HG03457 (cell line): ENCODE measurements at regions not wholly inside any gene's neighbourhood (a gene's known extent, or its start where the extent isn't known, plus 50 kb on each side); places are given as distances from the start of the nearest gene placed in this dataset.
"Not testable (repeated sequence)": the region's sequence is repeated elsewhere in the genome, so short reads cannot be mapped to it uniquely, and the experiment has no call there.

ENCODE experiments used
- ATAC-seq: cut with Tn5 transposase; IDR thresholded peaks from one replicate; pipeline ENCODE4 v1.9.1; 2021; ENCODE audit warnings: moderate number of reproducible peaks; ENCODE audit not compliant: unreplicated experiment

GRCh38 chr13:22945321-22946226 is 235.2 kb upstream of the SGCG start:
- no peak for ATAC-seq

DNA sequence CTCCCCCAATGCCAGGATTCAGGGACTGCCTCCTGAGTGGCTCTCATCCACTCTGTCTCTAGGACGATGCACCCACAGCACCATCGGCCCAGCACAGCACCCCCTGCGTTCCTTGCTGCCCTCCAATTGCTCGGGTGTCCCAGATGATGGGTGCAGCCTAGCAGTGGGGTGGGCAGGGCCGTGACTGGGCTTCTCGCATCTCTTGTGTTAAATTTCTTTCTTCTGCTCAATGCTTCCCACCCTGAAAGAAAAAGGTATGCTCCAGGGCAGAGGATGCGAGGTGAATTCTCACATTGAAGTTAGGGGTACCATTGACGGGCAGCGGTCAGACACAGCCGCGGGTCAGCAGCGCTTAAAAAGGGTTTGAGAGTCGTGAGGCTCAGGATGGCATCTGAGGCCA is 232.4 kb upstream of the SGCG start:
- ATAC-seq: no peak

DNA sequence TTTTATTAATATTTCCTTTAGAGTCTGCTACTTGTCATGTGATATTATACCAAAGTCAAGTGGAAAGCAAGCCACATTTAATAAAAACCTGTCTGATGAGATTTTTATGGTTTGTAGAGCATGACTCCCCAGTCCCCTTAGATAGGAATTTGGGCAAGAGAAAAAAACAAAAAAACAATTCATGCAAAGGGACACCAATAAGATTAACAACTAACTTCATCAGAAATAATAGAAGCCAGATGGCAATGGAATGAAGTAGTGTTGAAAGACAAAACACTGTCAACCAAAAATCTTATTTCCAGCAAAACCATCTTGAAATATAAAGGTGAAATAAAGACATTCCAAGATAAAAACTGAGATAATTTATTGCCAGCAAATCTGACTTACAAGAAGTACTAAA is 228.8 kb upstream of the SGCG start:
- not testable (repeated sequence) for ATAC-seq

DNA sequence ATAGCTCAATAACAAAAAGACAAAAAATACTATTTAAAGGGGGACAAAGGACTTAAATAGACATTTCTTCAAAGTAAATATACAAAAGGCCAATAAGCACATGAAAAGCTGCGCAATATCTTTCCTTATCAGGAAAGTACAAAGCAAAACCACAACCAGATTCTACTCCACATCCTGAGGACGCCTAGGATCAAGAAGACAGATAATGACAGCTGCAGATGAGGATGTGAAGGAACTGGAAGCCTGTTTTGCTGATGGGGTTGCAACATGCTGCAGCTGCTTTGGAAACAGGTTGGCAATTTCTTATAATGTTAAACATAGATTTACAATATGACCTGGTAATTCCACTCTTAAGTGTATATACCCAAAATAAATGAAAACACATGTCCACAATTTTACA is 225.6 kb upstream of the SGCG start:
- not testable (repeated sequence) for ATAC-seq

GRCh38 chr13:22956456-22957115 is 224.2 kb upstream of the SGCG start:
- not testable (repeated sequence) for ATAC-seq

- ATAC-seq: not testable (repeated sequence)
These were observed 220.9 kb upstream of the SGCG start for GRCh38 chr13:22959859-22960258.

- no peak for ATAC-seq
These were observed 220.0 kb upstream of the SGCG start for GRCh38 chr13:22960827-22961226.

- not testable (repeated sequence) for ATAC-seq
These were observed 219.4 kb upstream of the SGCG start for GRCh38 chr13:22961342-22961741.

GRCh38 chr13:22961835-22962537 is 218.8 kb upstream of the SGCG start:
- ATAC-seq: no peak

DNA sequence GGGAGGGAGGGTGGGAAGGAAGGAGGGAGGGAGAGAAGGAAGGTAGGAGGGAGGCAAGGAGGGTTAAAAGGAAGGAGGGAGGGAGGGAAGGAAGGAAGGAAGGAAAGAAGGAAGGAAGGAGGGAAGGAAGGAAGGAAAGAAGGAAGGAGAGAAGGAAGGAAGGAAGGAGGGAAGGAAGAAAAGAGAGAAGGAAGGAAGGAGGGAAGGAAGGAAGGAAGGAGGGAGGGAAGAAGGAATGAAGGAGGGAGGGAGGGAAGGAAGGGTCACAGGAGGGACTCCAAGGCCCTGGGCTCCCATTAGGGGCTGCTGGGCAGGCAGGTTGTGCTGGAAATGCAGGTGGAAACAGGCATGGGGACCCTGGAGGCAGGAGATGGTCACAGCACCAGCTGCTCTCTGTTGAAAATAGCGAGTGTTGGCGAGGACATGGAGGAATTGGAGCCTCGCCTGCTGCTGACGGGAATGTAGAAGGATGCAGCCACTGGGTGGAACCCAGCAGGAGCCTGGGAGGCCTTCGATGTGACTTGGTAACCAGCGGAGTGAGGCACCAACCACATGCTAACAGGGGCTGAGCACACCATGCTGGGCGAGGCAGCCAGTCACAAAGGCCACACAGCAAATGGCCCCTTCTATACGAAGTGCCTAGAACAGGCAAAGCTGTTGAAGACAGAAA is 217.3 kb upstream of the SGCG start:
- not testable (repeated sequence) for ATAC-seq

DNA sequence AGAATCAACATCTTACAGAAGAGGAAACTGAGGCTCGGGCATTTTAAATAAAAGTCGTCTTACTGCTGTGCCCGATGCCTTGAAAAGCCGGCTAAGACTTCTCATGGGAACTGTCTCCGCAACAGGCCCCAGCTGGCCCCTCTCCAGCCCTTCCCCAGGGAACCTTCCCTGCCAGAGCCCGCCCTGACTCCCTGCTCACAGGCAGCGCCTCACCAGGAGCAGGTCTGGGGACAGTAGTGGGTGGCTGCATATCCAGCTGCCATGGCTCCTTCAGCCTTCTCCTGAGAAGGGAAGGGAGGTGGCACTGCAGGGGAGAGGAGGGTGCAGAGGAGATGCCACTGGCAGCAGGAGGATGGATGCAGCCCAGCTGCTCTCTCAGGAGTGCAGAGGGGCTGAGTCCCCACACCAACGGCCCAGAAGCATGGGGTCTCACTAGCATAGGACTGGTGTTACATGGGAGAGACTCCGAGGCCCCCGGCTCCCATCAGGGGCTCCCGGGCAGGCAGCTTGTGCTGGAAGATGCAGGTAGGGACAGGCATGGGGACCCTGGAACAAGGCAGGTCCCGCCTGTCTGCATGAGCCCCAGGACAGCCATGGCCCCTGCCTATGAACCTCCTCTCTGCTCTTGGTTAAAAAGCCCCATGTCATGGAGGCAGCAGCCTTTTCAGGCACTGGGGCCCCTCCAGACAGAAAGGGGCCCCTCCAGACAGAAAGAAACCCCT is 216.4 kb upstream of the SGCG start:
- ATAC-seq: no peak

GRCh38 chr13:22965011-22965857 is 215.5 kb upstream of the SGCG start:
- ATAC-seq: not testable (repeated sequence)

GRCh38 chr13:22965858-22966239 is 214.9 kb upstream of the SGCG start:
- not testable (repeated sequence) for ATAC-seq

- not testable (repeated sequence) for ATAC-seq
These were observed 214.0 kb upstream of the SGCG start for GRCh38 chr13:22966753-22967152.

DNA sequence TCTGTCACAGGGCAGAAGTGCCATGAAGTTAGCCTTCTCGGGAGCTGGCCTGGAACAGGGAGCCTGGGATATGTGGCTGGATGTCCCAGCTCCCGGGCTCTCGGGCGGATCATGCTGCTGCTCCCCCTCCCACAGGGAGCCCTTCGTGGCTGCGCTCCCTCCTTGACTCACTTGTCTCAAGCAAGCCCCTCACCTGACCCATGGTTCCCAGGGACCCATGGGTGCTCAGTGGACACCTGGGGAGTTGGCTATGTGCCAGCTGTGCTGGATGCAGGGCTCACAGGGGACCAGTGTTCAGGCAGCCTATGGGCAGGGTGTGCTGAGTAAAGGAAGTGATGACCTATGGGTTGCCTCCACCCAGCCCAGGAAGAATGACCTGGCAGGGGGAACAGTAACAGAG is 213.1 kb upstream of the SGCG start:
- ATAC-seq: no peak

- ATAC-seq: no peak
These were observed 200.8 kb upstream of the SGCG start for GRCh38 chr13:22979952-22980351.

GRCh38 chr13:22980936-22981335 is 199.8 kb upstream of the SGCG start:
- ATAC-seq: no peak

DNA sequence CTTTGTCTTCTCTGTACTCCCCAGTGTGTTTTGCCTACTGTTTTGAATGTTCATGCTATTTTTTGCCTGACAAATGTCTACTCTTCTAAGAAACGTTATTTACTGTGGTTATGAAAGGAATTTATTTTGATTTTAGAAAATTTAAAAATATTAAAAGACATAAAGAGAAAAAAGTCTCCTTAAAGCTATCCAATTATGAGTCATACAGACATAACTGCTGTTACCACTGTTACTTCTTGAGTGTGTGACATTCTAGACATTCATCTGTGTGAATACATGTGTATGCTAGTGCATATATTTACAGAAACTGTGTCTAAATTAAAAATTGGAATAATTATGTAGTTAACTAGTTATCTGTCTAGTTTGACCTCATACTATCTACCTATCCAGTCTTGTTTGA is 187.6 kb upstream of the SGCG start:
- no peak for ATAC-seq

DNA sequence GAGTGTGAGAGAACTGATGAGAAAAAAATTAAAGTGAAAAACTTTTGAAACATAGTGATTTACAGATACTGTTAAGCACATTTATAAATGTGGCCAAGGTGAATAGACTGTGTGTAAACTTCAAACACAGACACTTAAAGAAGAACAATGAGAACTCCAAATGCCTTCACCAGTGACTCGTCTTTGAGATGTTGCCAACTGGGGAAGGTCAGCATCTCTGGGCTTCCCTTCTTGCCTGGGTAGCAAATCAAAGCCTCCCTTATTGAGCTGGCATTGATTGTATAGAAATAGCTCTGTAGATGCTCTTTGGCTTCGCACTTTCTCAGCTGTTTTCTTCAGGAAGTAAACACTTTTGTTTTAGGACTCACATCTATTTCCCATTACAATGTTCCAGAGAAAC is 177.3 kb upstream of the SGCG start:
- no peak for ATAC-seq

DNA sequence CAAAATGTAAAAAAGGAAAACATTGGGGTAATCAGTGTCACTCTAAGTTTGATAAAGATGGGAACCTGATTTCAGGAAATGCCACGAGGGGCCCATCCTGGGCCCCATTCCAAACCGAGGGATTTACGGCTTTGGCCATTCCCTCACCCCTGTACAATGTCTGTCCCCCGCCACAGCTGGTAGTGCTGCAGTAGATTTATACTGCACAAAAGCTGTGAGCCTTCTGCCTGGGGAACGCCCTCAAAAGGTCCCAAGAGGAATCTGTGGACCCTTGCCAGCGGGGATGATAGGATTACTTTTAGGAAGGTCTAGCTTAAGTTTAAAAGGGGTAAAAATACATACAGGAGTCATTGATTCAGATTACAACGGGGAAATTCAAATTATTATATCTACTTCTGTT is 173.4 kb upstream of the SGCG start:
- ATAC-seq: no peak
